C4-2B (cell line): ENCODE measurements at regions not wholly inside any gene's neighbourhood (a gene's known extent, or its start where the extent isn't known, plus 50 kb on each side); places are given as distances from the start of the nearest gene placed in this dataset.

Experiments used
- CTCF ChIP-seq: fragments of 450-650 bp; conservative IDR thresholded peaks from 2 replicates; pipeline ENCODE4 v1.5.1; 2017; ENCODE audit warnings: mild to moderate bottlenecking
- ZFX ChIP-seq: fragments of 450-650 bp; IDR thresholded peaks from 2 replicates; pipeline ENCODE4 v1.6.1; 2017

- TF ChIP-seq ZFX (no peak), CTCF (no peak)
Measured at GRCh38 chr3:78349571-78349970, 1309.7 kb downstream of the ROBO2 start.
